Stimulated activated naive CD8-positive, alpha-beta T cell treated with anti-CD3 and anti-CD28 coated beads, Interleukin-15, Interleukin-2, amounts not matched to agents 100 U/mL and 50 U/mL, for 24 hours (primary cell): ENCODE measurements at regions not wholly inside any gene's neighbourhood (a gene's known extent, or its start where the extent isn't known, plus 50 kb on each side); places are given as distances from the start of the nearest gene placed in this dataset.
"Not testable (repeated sequence)": the region's sequence is repeated elsewhere in the genome, so short reads cannot be mapped to it uniquely, and the experiment has no call there.

ENCODE experiments used
- ATAC-seq: fragments of 150-1000 bp; cut with Tn5 transposase; one replicate; pipeline ENCODE4 v1.10.0; 2021
- DNase-seq: peaks from one replicate; pipeline ENCODE4 v3.0.0; 2021

- no peak for DNase-seq
- ATAC-seq: no peak
Measured at GRCh38 chr1:229011022-229011421, 259.9 kb upstream of the RAB4A start.

GRCh38 chr1:229012823-229013222 lies 258.1 kb upstream of the RAB4A start:
- no peak for ATAC-seq
- no peak for DNase-seq

GRCh38 chr1:229013981-229014380 lies 256.9 kb upstream of the RAB4A start:
- ATAC-seq: no peak
- no peak for DNase-seq

GRCh38 chr1:229015806-229016205 lies 255.1 kb upstream of the RAB4A start:
- ATAC-seq (no peak), DNase-seq (no peak)

- DNase-seq (no peak), ATAC-seq (no peak)
Measured at GRCh38 chr1:229017091-229017490, 253.8 kb upstream of the RAB4A start.

GRCh38 chr1:229018674-229019295 lies 252.1 kb upstream of the RAB4A start:
- DNase-seq: no peak
- ATAC-seq: no peak

- no peak for ATAC-seq
Measured at GRCh38 chr1:229019663-229020271, 251.1 kb upstream of the RAB4A start.

GRCh38 chr1:229021034-229021433 lies 249.9 kb upstream of the RAB4A start:
- DNase-seq, ATAC-seq: not testable (repeated sequence)

More at GRCh38 chr1:229019663-229020271, 251.1 kb upstream of the RAB4A start:
- DNase-seq: no peak

- DNase-seq: no peak
- ATAC-seq: no peak
Measured at GRCh38 chr1:229022595-229023333, 248.1 kb upstream of the RAB4A start.

GRCh38 chr1:229023651-229024300 lies 247.1 kb upstream of the RAB4A start:
- ATAC-seq (no peak), DNase-seq (no peak)

GRCh38 chr1:229024528-229025130 lies 246.3 kb upstream of the RAB4A start:
- DNase-seq (peak; percentile 14), ATAC-seq (no peak)

GRCh38 chr1:229025576-229025975 lies 245.3 kb upstream of the RAB4A start:
- no peak for ATAC-seq

GRCh38 chr1:229027158-229027557 lies 243.8 kb upstream of the RAB4A start:
- DNase-seq: no peak
- ATAC-seq: no peak

More at GRCh38 chr1:229025576-229025975, 245.3 kb upstream of the RAB4A start:
- DNase-seq: no peak

- ATAC-seq (peak; percentile 65), DNase-seq (peak; percentile 20)
Measured at GRCh38 chr1:229027622-229028182, 243.2 kb upstream of the RAB4A start.

- DNase-seq: no peak
- no peak for ATAC-seq
Measured at GRCh38 chr1:229028544-229028943, 242.4 kb upstream of the RAB4A start.

- no peak for ATAC-seq
- no peak for DNase-seq
Measured at GRCh38 chr1:229028987-229029878, 241.7 kb upstream of the RAB4A start.

- no peak for DNase-seq
- no peak for ATAC-seq
Measured at GRCh38 chr1:229029879-229030235, 241.1 kb upstream of the RAB4A start.

GRCh38 chr1:229030630-229031029 lies 240.3 kb upstream of the RAB4A start:
- ATAC-seq (no peak), DNase-seq (no peak)

GRCh38 chr1:229031061-229031460 lies 239.8 kb upstream of the RAB4A start:
- no peak for DNase-seq
- ATAC-seq: no peak

- no peak for DNase-seq
- ATAC-seq: no peak
Measured at GRCh38 chr1:229031481-229032341, 239.2 kb upstream of the RAB4A start.
